ENCODE measurements at regions not wholly inside any gene's neighbourhood (a gene's known extent, or its start where the extent isn't known, plus 50 kb on each side); places are given as distances from the start of the nearest gene placed in this dataset.

- H3K4me3 ChIP-seq (ENCODE audit: low read length): no peak overlapping the region
- no peak for DNase-seq (ENCODE audit: low read depth)
- no peak for TF ChIP-seq CTCF (IDR thresholded peaks at IDR 0.05; ENCODE audit: insufficient read depth, low read depth, low read length, missing control alignments)
Measured at GRCh38 chr1:4523551-4523950, 130.9 kb upstream of the AJAP1 start.

GRCh38 chr1:4526747-4527146 lies 127.7 kb upstream of the AJAP1 start:
- H3K4me3 ChIP-seq (ENCODE audit: low read length): no peak overlapping the region
- no peak for TF ChIP-seq CTCF (IDR thresholded peaks at IDR 0.05; ENCODE audit: insufficient read depth, low read depth, low read length, missing control alignments)
- no peak for DNase-seq (ENCODE audit: low read depth)

GRCh38 chr1:4527819-4528218 lies 126.6 kb upstream of the AJAP1 start:
- TF ChIP-seq CTCF (IDR thresholded peaks at IDR 0.05; ENCODE audit: insufficient read depth, low read depth, low read length, missing control alignments): no peak
- H3K4me3 ChIP-seq (ENCODE audit: low read length): no peak overlapping the region
- no peak for DNase-seq (ENCODE audit: low read depth)

GRCh38 chr1:4528590-4528989 lies 125.8 kb upstream of the AJAP1 start:
- no peak overlapping the region for H3K4me3 ChIP-seq (ENCODE audit: low read length)
- DNase-seq (ENCODE audit: low read depth): no peak
- TF ChIP-seq CTCF (IDR thresholded peaks at IDR 0.05; ENCODE audit: insufficient read depth, low read depth, low read length, missing control alignments): no peak

- no peak for TF ChIP-seq CTCF (IDR thresholded peaks at IDR 0.05; ENCODE audit: insufficient read depth, low read depth, low read length, missing control alignments)
- no peak overlapping the region for H3K4me3 ChIP-seq (ENCODE audit: low read length)
- no peak for DNase-seq (ENCODE audit: low read depth)
Measured at GRCh38 chr1:4529446-4530165, 124.8 kb upstream of the AJAP1 start.

GRCh38 chr1:4530166-4530785 lies 124.1 kb upstream of the AJAP1 start:
- no peak for TF ChIP-seq CTCF (IDR thresholded peaks at IDR 0.05; ENCODE audit: insufficient read depth, low read depth, low read length, missing control alignments)
- H3K4me3 ChIP-seq (ENCODE audit: low read length): no peak overlapping the region
- no peak for DNase-seq (ENCODE audit: low read depth)

- DNase-seq (ENCODE audit: low read depth): no peak
- no peak for TF ChIP-seq CTCF (IDR thresholded peaks at IDR 0.05; ENCODE audit: insufficient read depth, low read depth, low read length, missing control alignments)
- H3K4me3 ChIP-seq (ENCODE audit: low read length): no peak overlapping the region
Measured at GRCh38 chr1:4531842-4532241, 122.6 kb upstream of the AJAP1 start.

Measured in epithelial cell of esophagus (primary cell).